ENCODE measurements at regions not wholly inside any gene's neighbourhood (a gene's known extent, or its start where the extent isn't known, plus 50 kb on each side); places are given as distances from the start of the nearest gene placed in this dataset.
A peak's percentile ranks its signal among the peaks of the same experiment; 100 is the strongest.
"Not testable (repeated sequence)": the region's sequence is repeated elsewhere in the genome, so short reads cannot be mapped to it uniquely, and the experiment has no call there.

- Mint-ChIP-seq H3K27me3 (ENCODE audit: low read depth) (peaks cover 26% of the 10 kb centered on the region), H3K4me3 (no peak overlapping the region)
Observed at GRCh38 chr11:44389963-44390605, 80.1 kb upstream of the ALX4 start.

GRCh38 chr11:44391004-44391403, 81.1 kb upstream of the ALX4 start:
- Mint-ChIP-seq H3K9me3 (peaks cover 15% of the 10 kb centered on the region), H3K27me3 (ENCODE audit: low read depth) (peaks cover 32% of the 10 kb centered on the region), H3K4me1 (peaks cover 16% of the 10 kb centered on the region)
- ATAC-seq; H3K27ac Mint-ChIP-seq; CTCF ChIA-PET; DNase-seq (ENCODE audit: low spot score); H3K36me3 Mint-ChIP-seq; POLR2A ChIA-PET; H3K4me3 Mint-ChIP-seq: not testable (repeated sequence)

More at GRCh38 chr11:44389963-44390605, 80.1 kb upstream of the ALX4 start:
- no peak for ATAC-seq
- ChIA-PET CTCF (no interaction called here), POLR2A (no interaction called here)
- Mint-ChIP-seq H3K9me3 (peaks cover 15% of the 10 kb centered on the region), H3K4me1 (peaks cover 16% of the 10 kb centered on the region), H3K27ac (no peak overlapping the region), H3K36me3 (peaks cover 9% of the 10 kb centered on the region)
- no peak for DNase-seq (ENCODE audit: low spot score)
- TF ChIP-seq ZBTB21 (CRISPR knock-in tag; IDR thresholded peaks at IDR 0.05; ENCODE audit: borderline replicate concordance) (no peak), MYBL2 (CRISPR knock-in tag; IDR thresholded peaks at IDR 0.05) (no peak), GTF2I (CRISPR knock-in tag; conservative IDR thresholded peaks at IDR 0.05) (0 out of 2 replicates have a peak, but pooled peaks have one; percentile 7), NFYB (CRISPR knock-in tag; conservative IDR thresholded peaks at IDR 0.05; ENCODE audit: low read depth) (no peak), ZNF532 (CRISPR knock-in tag; IDR thresholded peaks at IDR 0.05; ENCODE audit: borderline replicate concordance) (no peak), USF2 (CRISPR knock-in tag; IDR thresholded peaks at IDR 0.05) (no peak), SOX15 (CRISPR knock-in tag; IDR thresholded peaks at IDR 0.05) (no peak), CREM (CRISPR knock-in tag; IDR thresholded peaks at IDR 0.05) (no peak)

- H3K36me3 Mint-ChIP-seq; H3K27ac Mint-ChIP-seq; DNase-seq (ENCODE audit: low spot score); POLR2A ChIA-PET; H3K4me1 Mint-ChIP-seq; H3K4me3 Mint-ChIP-seq; CTCF ChIA-PET; ATAC-seq: not testable (repeated sequence)
- peaks cover 31% of the 10 kb centered on the region for H3K27me3 Mint-ChIP-seq (ENCODE audit: low read depth)
- H3K9me3 Mint-ChIP-seq = peaks cover 10% of the 10 kb centered on the region
Observed at GRCh38 chr11:44396746-44397145, 86.8 kb upstream of the ALX4 start.

- H3K27ac Mint-ChIP-seq = no peak overlapping the region
- DNase-seq (ENCODE audit: low spot score) (no peak), ATAC-seq (no peak)
- peaks cover 31% of the 10 kb centered on the region for H3K27me3 Mint-ChIP-seq (ENCODE audit: low read depth)
- H3K4me3 Mint-ChIP-seq = no peak overlapping the region
- H3K36me3 Mint-ChIP-seq = no peaks in the 10 kb centered on the region
- peaks cover 10% of the 10 kb centered on the region for H3K9me3 Mint-ChIP-seq
- CTCF ChIA-PET = interaction anchor here (2.4 kb wide), 1 partner anchor 30 kb away, joined by 8 read pairs; no protein-coding TSS in a partner anchor
- POLR2A ChIA-PET = no interaction called here
- H3K4me1 Mint-ChIP-seq = peaks cover 3% of the 10 kb centered on the region
- TF ChIP-seq CDX4 (CRISPR knock-in tag; IDR thresholded peaks at IDR 0.05; ENCODE audit: borderline replicate concordance) = no peak
- no peak for TF ChIP-seq NR1H2 (CRISPR knock-in tag; IDR thresholded peaks at IDR 0.05)
- no peak for TF ChIP-seq ELF4 (CRISPR knock-in tag; IDR thresholded peaks at IDR 0.05; ENCODE audit: low read depth)
- TF ChIP-seq CBFB (CRISPR knock-in tag; IDR thresholded peaks at IDR 0.05; ENCODE audit: low read depth) = no peak
- no peak for TF ChIP-seq MLX (CRISPR knock-in tag; IDR thresholded peaks at IDR 0.05)
- no peak for TF ChIP-seq CREB1 (CRISPR knock-in tag; IDR thresholded peaks at IDR 0.05)
- no peak for TF ChIP-seq ZNF423 (CRISPR knock-in tag; IDR thresholded peaks at IDR 0.05)
- no peak for TF ChIP-seq NR2C2 (CRISPR knock-in tag; IDR thresholded peaks at IDR 0.05)
- no peak for TF ChIP-seq MXD4 (CRISPR knock-in tag; IDR thresholded peaks at IDR 0.05; ENCODE audit: borderline replicate concordance)
- TF ChIP-seq ATF3 (CRISPR knock-in tag; conservative IDR thresholded peaks at IDR 0.05) = no peak
- TF ChIP-seq E2F1 (CRISPR knock-in tag; IDR thresholded peaks at IDR 0.05) = no peak
Observed at GRCh38 chr11:44397586-44398178, 87.7 kb upstream of the ALX4 start.
